ENCODE measurements at regions not wholly inside any gene's neighbourhood (a gene's known extent, or its start where the extent isn't known, plus 50 kb on each side); places are given as distances from the start of the nearest gene placed in this dataset.

DNA sequence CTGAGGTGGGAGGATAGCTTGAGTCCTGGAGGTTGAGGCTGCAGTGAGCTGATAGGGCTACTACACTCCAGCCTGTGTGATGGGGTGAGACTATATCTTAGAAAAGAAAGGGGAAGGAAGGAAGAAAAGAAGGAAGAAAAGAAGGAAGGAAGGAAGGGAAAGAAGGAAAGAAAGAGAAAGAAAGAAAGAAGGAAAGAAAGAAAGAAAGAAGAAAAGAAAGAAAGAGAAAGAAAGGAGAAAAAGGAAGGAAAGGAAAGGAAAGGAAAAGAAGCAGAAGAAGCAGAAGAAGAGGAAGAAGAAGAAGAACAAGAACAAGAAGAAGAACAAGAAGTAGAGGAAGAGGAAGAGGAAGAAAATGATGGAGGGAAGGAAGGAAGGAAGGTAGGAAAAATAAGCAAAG, 1130.2 kb upstream of the MAP3K7 start:
- H3K36me3 Mint-ChIP-seq (ENCODE audit: insufficient read depth, unreplicated experiment), result no peaks in the 10 kb centered on the region
- H3K27me3 Mint-ChIP-seq (ENCODE audit: insufficient read depth, unreplicated experiment), result no peaks in the 10 kb centered on the region
- CTCF ChIA-PET, result no interaction called here
- no peaks in the 10 kb centered on the region for H3K4me1 Mint-ChIP-seq (ENCODE audit: low read depth, unreplicated experiment)
- no TSS peak for BruUV-seq (replicated peaks)
- no peak for DNase-seq
- no peaks in the 10 kb centered on the region for H3K9me3 ChIP-seq
- H3K4me1 ChIP-seq, result no peaks in the 10 kb centered on the region
- no peak overlapping the region for H3K27ac Mint-ChIP-seq (ENCODE audit: unreplicated experiment)
- intact Hi-C loops (cut with micrococcal nuclease; ENCODE audit: unreplicated experiment), result no loop called here
- no peaks in the 10 kb centered on the region for H3K36me3 ChIP-seq (ENCODE audit: control insufficient read depth, insufficient read depth, low read length)
- no peak overlapping the region for H3K4me3 Mint-ChIP-seq (ENCODE audit: unreplicated experiment)
- TF ChIP-seq, protein P1, sequence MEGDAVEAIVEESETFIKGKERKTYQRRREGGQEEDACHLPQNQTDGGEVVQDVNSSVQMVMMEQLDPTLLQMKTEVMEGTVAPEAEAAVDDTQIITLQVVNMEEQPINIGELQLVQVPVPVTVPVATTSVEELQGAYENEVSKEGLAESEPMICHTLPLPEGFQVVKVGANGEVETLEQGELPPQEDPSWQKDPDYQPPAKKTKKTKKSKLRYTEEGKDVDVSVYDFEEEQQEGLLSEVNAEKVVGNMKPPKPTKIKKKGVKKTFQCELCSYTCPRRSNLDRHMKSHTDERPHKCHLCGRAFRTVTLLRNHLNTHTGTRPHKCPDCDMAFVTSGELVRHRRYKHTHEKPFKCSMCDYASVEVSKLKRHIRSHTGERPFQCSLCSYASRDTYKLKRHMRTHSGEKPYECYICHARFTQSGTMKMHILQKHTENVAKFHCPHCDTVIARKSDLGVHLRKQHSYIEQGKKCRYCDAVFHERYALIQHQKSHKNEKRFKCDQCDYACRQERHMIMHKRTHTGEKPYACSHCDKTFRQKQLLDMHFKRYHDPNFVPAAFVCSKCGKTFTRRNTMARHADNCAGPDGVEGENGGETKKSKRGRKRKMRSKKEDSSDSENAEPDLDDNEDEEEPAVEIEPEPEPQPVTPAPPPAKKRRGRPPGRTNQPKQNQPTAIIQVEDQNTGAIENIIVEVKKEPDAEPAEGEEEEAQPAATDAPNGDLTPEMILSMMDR (IDR thresholded peaks at IDR 0.05; ENCODE audit: insufficient read depth in 1 of 2, low read depth in 1 of 2, low read length in 1 of 2, severe bottlenecking in 1 of 2, unreplicated experiment in 1 of 2), result no peak
- H3K4me3 ChIP-seq (ENCODE audit: low read depth, low read length), result no peak overlapping the region
- no peaks in the 10 kb centered on the region for H3K9me3 Mint-ChIP-seq (ENCODE audit: unreplicated experiment)
- POLR2A ChIA-PET, result no interaction called here
- no peaks in the 10 kb centered on the region for H3K27me3 ChIP-seq (replicated peaks; ENCODE audit: control insufficient read depth, insufficient read depth, low read length)

DNA sequence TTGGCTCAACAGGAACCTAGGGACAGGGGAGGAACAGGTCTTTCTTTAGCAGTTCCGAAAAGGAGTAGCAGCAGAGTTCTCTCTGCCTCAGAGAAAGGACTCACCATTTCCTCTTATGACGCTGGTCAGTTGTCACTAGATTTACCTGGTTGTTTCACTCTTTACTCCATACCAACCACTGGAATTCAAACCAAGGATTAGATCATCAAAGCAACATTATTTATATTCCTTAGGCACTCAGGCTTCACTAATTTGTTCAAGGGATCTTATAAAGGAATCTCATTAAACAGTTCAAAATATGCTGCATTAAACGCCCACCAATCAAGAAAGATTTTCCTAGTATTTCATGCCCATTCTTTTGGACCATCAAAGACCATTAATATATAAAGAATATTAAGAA, 1129.5 kb upstream of the MAP3K7 start:
- no peak overlapping the region for H3K27ac Mint-ChIP-seq (ENCODE audit: unreplicated experiment)
- CTCF ChIA-PET, result no interaction called here
- no peak overlapping the region for H3K4me3 ChIP-seq (ENCODE audit: low read depth, low read length)
- no peaks in the 10 kb centered on the region for H3K36me3 Mint-ChIP-seq (ENCODE audit: insufficient read depth, unreplicated experiment)
- no peaks in the 10 kb centered on the region for H3K4me1 Mint-ChIP-seq (ENCODE audit: low read depth, unreplicated experiment)
- POLR2A ChIA-PET, result no interaction called here
- no peaks in the 10 kb centered on the region for H3K27me3 ChIP-seq (replicated peaks; ENCODE audit: control insufficient read depth, insufficient read depth, low read length)
- no peak overlapping the region for H3K4me3 Mint-ChIP-seq (ENCODE audit: unreplicated experiment)
- no peak for DNase-seq
- no TSS peak for BruUV-seq (replicated peaks)
- intact Hi-C loops (cut with micrococcal nuclease; ENCODE audit: unreplicated experiment), result no loop called here
- no peaks in the 10 kb centered on the region for H3K9me3 ChIP-seq
- no peaks in the 10 kb centered on the region for H3K9me3 Mint-ChIP-seq (ENCODE audit: unreplicated experiment)
- no peaks in the 10 kb centered on the region for H3K36me3 ChIP-seq (ENCODE audit: control insufficient read depth, insufficient read depth, low read length)
- H3K27me3 Mint-ChIP-seq (ENCODE audit: insufficient read depth, unreplicated experiment), result no peaks in the 10 kb centered on the region
- H3K4me1 ChIP-seq, result no peaks in the 10 kb centered on the region
- TF ChIP-seq, protein P1 (IDR thresholded peaks at IDR 0.05; ENCODE audit: insufficient read depth in 1 of 2, low read depth in 1 of 2, low read length in 1 of 2, severe bottlenecking in 1 of 2, unreplicated experiment in 1 of 2), result no peak

DNA sequence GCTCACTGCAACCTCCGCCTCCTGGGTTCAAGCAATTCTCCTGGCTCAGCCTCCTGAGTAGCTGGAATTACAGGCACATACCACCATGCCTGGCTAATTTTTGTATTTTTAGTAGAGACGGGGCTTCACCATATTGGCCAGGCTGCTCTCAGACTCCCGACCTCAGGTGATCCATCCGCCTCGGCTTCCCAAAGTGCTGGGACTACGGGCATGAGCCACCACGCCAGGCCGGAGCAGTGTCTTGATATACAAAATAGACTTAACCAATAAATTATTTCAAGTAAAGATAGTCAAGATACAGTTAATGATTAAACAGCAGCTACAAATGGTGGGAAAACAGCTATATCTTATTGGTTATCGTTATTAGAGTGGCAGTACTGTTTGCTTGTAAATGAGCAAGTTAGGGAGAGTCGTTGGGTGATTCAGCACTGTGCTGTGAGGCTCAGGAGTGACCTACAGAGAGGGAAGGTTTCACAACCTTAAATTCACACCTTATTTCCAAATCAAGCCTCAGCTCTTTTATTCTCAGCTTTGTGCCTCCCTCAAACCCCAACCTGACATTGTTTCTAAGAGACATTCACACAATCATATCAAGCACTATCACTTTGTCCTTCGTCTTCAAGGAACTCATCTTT, 1128.4 kb upstream of the MAP3K7 start:
- Mint-ChIP-seq H3K36me3 (ENCODE audit: insufficient read depth, unreplicated experiment) (no peaks in the 10 kb centered on the region), H3K4me3 (ENCODE audit: unreplicated experiment) (no peak overlapping the region), H3K4me1 (ENCODE audit: low read depth, unreplicated experiment) (no peaks in the 10 kb centered on the region), H3K27me3 (ENCODE audit: insufficient read depth, unreplicated experiment) (no peaks in the 10 kb centered on the region), H3K9me3 (ENCODE audit: unreplicated experiment) (no peaks in the 10 kb centered on the region), H3K27ac (ENCODE audit: unreplicated experiment) (no peak overlapping the region)
- Histone ChIP-seq H3K36me3 (ENCODE audit: control insufficient read depth, insufficient read depth, low read length) (no peaks in the 10 kb centered on the region), H3K4me3 (ENCODE audit: low read depth, low read length) (no peak overlapping the region), H3K4me1 (no peaks in the 10 kb centered on the region), H3K9me3 (no peaks in the 10 kb centered on the region), H3K27me3 (replicated peaks; ENCODE audit: control insufficient read depth, insufficient read depth, low read length) (no peaks in the 10 kb centered on the region)
- intact Hi-C loops (cut with micrococcal nuclease; ENCODE audit: unreplicated experiment), result no loop called here
- POLR2A ChIA-PET, result no interaction called here
- DNase-seq, result no peak
- BruUV-seq (replicated peaks), result no TSS peak
- TF ChIP-seq, protein P1 (IDR thresholded peaks at IDR 0.05; ENCODE audit: insufficient read depth in 1 of 2, low read depth in 1 of 2, low read length in 1 of 2, severe bottlenecking in 1 of 2, unreplicated experiment in 1 of 2), result no peak
- CTCF ChIA-PET, result no interaction called here

Measured in Caco-2 (cell line).